Upper lobe of left lung (tissue), 6 donors: ENCODE measurements at regions not wholly inside any gene's neighbourhood (a gene's known extent, or its start where the extent isn't known, plus 50 kb on each side); places are given as distances from the start of the nearest gene placed in this dataset.

Experiments
- ATAC-seq, 2 donors: fragments of 200-7000 bp; cut with Tn5 transposase; one replicate each; pipeline ENCODE4 v1.9.1; 2022; ENCODE audit warnings: mild to moderate bottlenecking in 2 of 2, moderate library complexity in 2 of 2; ENCODE audit not compliant: low FRiP score in 2 of 2
- DNase-seq, 2 donors: peaks; one replicate each; pipeline ENCODE4 v3.0.0-alpha.2; 2019 to 2020
- H3K27ac ChIP-seq, 4 donors: fragments of 200-600 bp; sonication (generic); one replicate each; pipeline ENCODE4 v1.5.1; 2016 to 2019
- H3K27me3 ChIP-seq, 4 donors: fragments of 200-600 bp; sonication (generic); one replicate each; pipeline ENCODE4 v1.5.1; 2017 to 2019
- H3K36me3 ChIP-seq, 4 donors: fragments of 200-600 bp; sonication (generic); one replicate each; pipeline ENCODE4 v1.5.1; 2016 to 2019
- H3K4me1 ChIP-seq, 4 donors: fragments of 200-600 bp; sonication (generic); one replicate each; pipeline ENCODE4 v1.5.1; 2018 to 2019
- H3K4me3 ChIP-seq, 4 donors: fragments of 200-600 bp; sonication (generic); one replicate each; pipeline ENCODE4 v1.5.1; 2017 to 2019; ENCODE audit warnings: mild to moderate bottlenecking in 2 of 4, moderate library complexity in 1 of 4
- H3K9me3 ChIP-seq, 4 donors: fragments of 200-600 bp; sonication (generic); one replicate each; pipeline ENCODE4 v1.5.1; 2018 to 2019
- CTCF ChIP-seq, 6 experiments: fragments of 450-650 bp in 4 of 6; fragments of 200-600 bp in 2 of 6; sonication (generic) in 2 of 6; IDR thresholded peaks; one replicate each; pipeline ENCODE4 v1.5.1; 2016 to 2019; ENCODE audit warnings: antibody characterized with exemption in 6 of 6
- EP300 ChIP-seq, 4 donors: sonication (generic); formaldehyde crosslinking; IDR thresholded peaks; one replicate each; pipeline ENCODE4 v1.5.1; 2017; ENCODE audit warnings: antibody characterized with exemption in 4 of 4, control low read depth in 2 of 4
- POLR2A ChIP-seq, 4 donors: fragments of 450-650 bp; IDR thresholded peaks; one replicate each; pipeline ENCODE4 v1.5.1; 2016 to 2017; ENCODE audit warnings: antibody characterized with exemption in 4 of 4, mild to moderate bottlenecking in 2 of 4
- POLR2AphosphoS5 ChIP-seq, 2 donors: sonication (generic); formaldehyde crosslinking; IDR thresholded peaks; one replicate each; pipeline ENCODE4 v1.5.1; 2017; ENCODE audit warnings: antibody characterized with exemption in 2 of 2
- WGBS, 2 donors: methylation state at CpG; one replicate each; pipeline ENCODE4 v1.1.5; 2017 to 2018; 5-methylcytosine and 5-hydroxymethylcytosine counted together
- donor health status: DM: no; HTN: no; CAD: no; lungs with moderate emphysema.
- donor health status: DM: no; HTN: yes; CAD: no; lungs with severe emphysema.

GRCh38 chrX:150080497-150080896, 142.2 kb upstream of the EOLA2 start:
- no peak overlapping the region for H3K4me3 ChIP-seq
- no peak for ATAC-seq
- no peaks in the 10 kb centered on the region for H3K4me1 ChIP-seq
- 33 to 59% methylated on average over 1 to 2 of the region's 2 CpGs for WGBS, 2 donors
- no peak overlapping the region for H3K27ac ChIP-seq
- no peaks in the 10 kb centered on the region for H3K36me3 ChIP-seq
- no peak for DNase-seq
- no peaks in the 10 kb centered on the region for H3K27me3 ChIP-seq
- TF ChIP-seq POLR2AphosphoS5 (IDR thresholded peaks at IDR 0.05) (no peak), CTCF (IDR thresholded peaks at IDR 0.05) (no peak), EP300 (IDR thresholded peaks at IDR 0.05) (no peak), POLR2A (IDR thresholded peaks at IDR 0.05) (no peak)
- H3K9me3 ChIP-seq: no peaks in the 10 kb centered on the region

GRCh38 chrX:150081076-150081475, 142.8 kb upstream of the EOLA2 start:
- WGBS, 2 donors: 60 to 73% methylated on average over 1 to 3 of the region's 3 CpGs
- DNase-seq: no peak

GRCh38 chrX:150084496-150085229, 146.4 kb upstream of the EOLA2 start:
- Histone ChIP-seq H3K27ac (no peak overlapping the region), H3K36me3 (no peaks in the 10 kb centered on the region), H3K27me3 (no peaks in the 10 kb centered on the region), H3K4me3 (no peak overlapping the region), H3K9me3 (no peaks in the 10 kb centered on the region), H3K4me1 (no peaks in the 10 kb centered on the region)
- WGBS, 2 donors: 54 to 57% methylated on average over 5 of the region's 5 CpGs
- DNase-seq: no peak
- ATAC-seq: no peak
- TF ChIP-seq POLR2AphosphoS5 (IDR thresholded peaks at IDR 0.05) (no peak), POLR2A (IDR thresholded peaks at IDR 0.05) (no peak), EP300 (IDR thresholded peaks at IDR 0.05) (no peak), CTCF (IDR thresholded peaks at IDR 0.05) (no peak)

More at GRCh38 chrX:150081076-150081475, 142.8 kb upstream of the EOLA2 start:
- no peak for ATAC-seq
- Histone ChIP-seq H3K27ac (no peak overlapping the region), H3K36me3 (no peaks in the 10 kb centered on the region), H3K9me3 (no peaks in the 10 kb centered on the region), H3K4me1 (no peaks in the 10 kb centered on the region), H3K27me3 (no peaks in the 10 kb centered on the region), H3K4me3 (no peak overlapping the region)
- no peak for TF ChIP-seq EP300 (IDR thresholded peaks at IDR 0.05)
- no peak for TF ChIP-seq POLR2AphosphoS5 (IDR thresholded peaks at IDR 0.05)
- TF ChIP-seq CTCF (IDR thresholded peaks at IDR 0.05): no peak
- TF ChIP-seq POLR2A (IDR thresholded peaks at IDR 0.05): no peak

GRCh38 chrX:150085881-150086280, 147.6 kb upstream of the EOLA2 start:
- ATAC-seq (no peak), DNase-seq (no peak)
- Histone ChIP-seq H3K27ac (no peak overlapping the region), H3K9me3 (no peaks in the 10 kb centered on the region), H3K4me3 (no peak overlapping the region), H3K27me3 (no peaks in the 10 kb centered on the region), H3K4me1 (no peaks in the 10 kb centered on the region), H3K36me3 (no peaks in the 10 kb centered on the region)
- 7 to 55% methylated on average over 1 of the region's 1 CpG for WGBS, 2 donors
- no peak for TF ChIP-seq POLR2A (IDR thresholded peaks at IDR 0.05)
- no peak for TF ChIP-seq POLR2AphosphoS5 (IDR thresholded peaks at IDR 0.05)
- no peak for TF ChIP-seq CTCF (IDR thresholded peaks at IDR 0.05)
- no peak for TF ChIP-seq EP300 (IDR thresholded peaks at IDR 0.05)

- Histone ChIP-seq H3K4me1 (no peaks in the 10 kb centered on the region), H3K27ac (no peak overlapping the region), H3K4me3 (no peak overlapping the region), H3K36me3 (no peaks in the 10 kb centered on the region), H3K9me3 (no peaks in the 10 kb centered on the region), H3K27me3 (no peaks in the 10 kb centered on the region)
- TF ChIP-seq POLR2AphosphoS5 (IDR thresholded peaks at IDR 0.05) (no peak), EP300 (IDR thresholded peaks at IDR 0.05) (no peak), POLR2A (IDR thresholded peaks at IDR 0.05) (no peak), CTCF (IDR thresholded peaks at IDR 0.05) (no peak)
- ATAC-seq: no peak
- 54 to 71% methylated on average over 2 of the region's 2 CpGs for WGBS, 2 donors
- DNase-seq: no peak
These were observed 148.1 kb upstream of the EOLA2 start for GRCh38 chrX:150086371-150086770.
